Liver (tissue), 8 donors: ENCODE measurements at regions not wholly inside any gene's neighbourhood (a gene's known extent, or its start where the extent isn't known, plus 50 kb on each side); places are given as distances from the start of the nearest gene placed in this dataset.

Experiments used
- DNase-seq: peaks from one replicate; pipeline ENCODE4 v3.0.0-alpha.2; 2017; ENCODE audit warnings: low spot score
- H3K27ac ChIP-seq, 2 donors: one replicate each; pipeline ENCODE4 v1.7.0; 2013; ENCODE audit warnings: inconsistent platforms in 2 of 2, low read length in 2 of 2, control low read depth in 1 of 2, low read depth in 1 of 2, mild to moderate bottlenecking in 1 of 2
- H3K27me3 ChIP-seq, 4 donors: one replicate each; pipeline versions ENCODE4 v1.6.1 to v1.7.0; 2013; ENCODE audit warnings: low read length in 3 of 4, inconsistent platforms in 1 of 4, mild to moderate bottlenecking in 1 of 4, moderate library complexity in 1 of 4; ENCODE audit not compliant: control insufficient read depth in 4 of 4, insufficient read depth in 4 of 4
- H3K36me3 ChIP-seq, 4 donors: one replicate each; pipeline versions ENCODE4 v1.6.1 to v1.7.0; 2013; ENCODE audit warnings: low read length in 3 of 4, mild to moderate bottlenecking in 3 of 4, low read depth in 1 of 4, moderate library complexity in 1 of 4; ENCODE audit not compliant: control insufficient read depth in 4 of 4, insufficient read depth in 3 of 4
- H3K4me1 ChIP-seq, 4 donors: one replicate each; pipeline versions ENCODE4 v1.6.1 to v1.7.0; 2013; ENCODE audit warnings: low read length in 3 of 4, mild to moderate bottlenecking in 3 of 4, moderate library complexity in 1 of 4; ENCODE audit not compliant: control insufficient read depth in 4 of 4, insufficient read depth in 4 of 4
- H3K4me3 ChIP-seq, 3 donors: one replicate each; pipeline versions ENCODE4 v1.6.1 to v1.7.0; 2013; ENCODE audit warnings: low read length in 3 of 3, control low read depth in 1 of 3, low read depth in 1 of 3, mild to moderate bottlenecking in 1 of 3
- H3K9ac ChIP-seq, 2 donors: one replicate each; pipeline ENCODE4 v1.7.0; 2013; ENCODE audit warnings: low read length in 2 of 2, mild to moderate bottlenecking in 2 of 2, moderate library complexity in 2 of 2, control low read depth in 1 of 2, low read depth in 1 of 2
- H3K9me3 ChIP-seq, 4 donors: one replicate each; pipeline versions ENCODE4 v1.6.1 to v1.7.0; 2013; ENCODE audit warnings: low read length in 3 of 4; ENCODE audit not compliant: control insufficient read depth in 4 of 4
- CTCF ChIP-seq: fragments of 150-350 bp; IDR thresholded peaks from 2 replicates; pipeline ENCODE4 v1.5.1; 2017; ENCODE audit warnings: improper control_type of control experiment, low read depth, low read length; ENCODE audit not compliant: missing input control
- EGR1 ChIP-seq, 2 donors: IDR thresholded peaks; 2 replicates each; pipeline ENCODE4 v1.6.1; 2016 to 2018; ENCODE audit warnings: antibody characterized with exemption in 2 of 2, low read depth in 2 of 2
- FOXA1 ChIP-seq: IDR thresholded peaks from 2 replicates; pipeline ENCODE4 v1.6.1; 2016; ENCODE audit warnings: antibody characterized with exemption
- FOXA2 ChIP-seq: IDR thresholded peaks from 2 replicates; pipeline ENCODE4 v1.6.1; 2016; ENCODE audit warnings: antibody characterized with exemption
- GABPA ChIP-seq, 2 donors: IDR thresholded peaks in 1 of 2; conservative IDR thresholded peaks in 1 of 2; 2 replicates each; pipeline ENCODE4 v1.6.1; 2016; ENCODE audit warnings: antibody characterized with exemption in 2 of 2, mild to moderate bottlenecking in 1 of 2, moderate library complexity in 1 of 2
- HNF4A ChIP-seq, 2 donors: conservative IDR thresholded peaks; 2 replicates each; pipeline ENCODE4 v1.6.1; 2016; ENCODE audit warnings: antibody characterized with exemption in 2 of 2, mild to moderate bottlenecking in 2 of 2
- HNF4G ChIP-seq: IDR thresholded peaks from 2 replicates; pipeline ENCODE4 v1.6.1; 2016; ENCODE audit warnings: antibody characterized with exemption
- JUND ChIP-seq, 2 donors: IDR thresholded peaks; 2 replicates each; pipeline ENCODE4 v1.6.1; 2016; ENCODE audit warnings: antibody characterized with exemption in 2 of 2
- MAX ChIP-seq: IDR thresholded peaks from 2 replicates; pipeline ENCODE4 v1.6.1; 2016; ENCODE audit warnings: antibody characterized with exemption
- NR2F2 ChIP-seq: IDR thresholded peaks from 2 replicates; pipeline ENCODE4 v1.6.1; 2016; ENCODE audit warnings: antibody characterized with exemption
- RAD21 ChIP-seq, 2 donors: IDR thresholded peaks; 2 replicates each; pipeline ENCODE4 v1.6.1; 2016; ENCODE audit warnings: antibody characterized with exemption in 2 of 2, mild to moderate bottlenecking in 2 of 2
- REST ChIP-seq: IDR thresholded peaks from 2 replicates; pipeline ENCODE4 v1.6.1; 2016; ENCODE audit warnings: antibody characterized with exemption, mild to moderate bottlenecking
- RXRA ChIP-seq, 2 donors: IDR thresholded peaks; 2 replicates each; pipeline ENCODE4 v1.6.1; 2017 to 2018; ENCODE audit warnings: antibody characterized with exemption in 2 of 2, mild to moderate bottlenecking in 1 of 2
- SP1 ChIP-seq: IDR thresholded peaks from 2 replicates; pipeline ENCODE4 v1.6.1; 2018; ENCODE audit warnings: antibody characterized with exemption, mild to moderate bottlenecking
- TAF1 ChIP-seq: conservative IDR thresholded peaks from 2 replicates; pipeline ENCODE4 v1.6.1; 2016; ENCODE audit warnings: antibody characterized with exemption, mild to moderate bottlenecking
- YY1 ChIP-seq: IDR thresholded peaks from 2 replicates; pipeline ENCODE4 v1.6.1; 2016; ENCODE audit warnings: antibody characterized with exemption, mild to moderate bottlenecking
- ZBTB33 ChIP-seq: IDR thresholded peaks from 2 replicates; pipeline ENCODE4 v1.6.1; 2016; ENCODE audit warnings: antibody characterized with exemption
- WGBS: extraction: QIAGEN DNeasy Blood & Tissue Kit; methylation state at CpG from one replicate; pipeline ENCODE4 v1.1.7; 2013; 5-methylcytosine and 5-hydroxymethylcytosine counted together
- TF ChIP-seq, protein P1 (sequence below): IDR thresholded peaks from 2 replicates; pipeline ENCODE4 v1.6.1; 2016; ENCODE audit warnings: antibody characterized with exemption
- donor health status: healthy.
- donor health status: healthy.
- donor health status: healthy.
- donor health status: healthy.
- donor health status: healthy.

DNA sequence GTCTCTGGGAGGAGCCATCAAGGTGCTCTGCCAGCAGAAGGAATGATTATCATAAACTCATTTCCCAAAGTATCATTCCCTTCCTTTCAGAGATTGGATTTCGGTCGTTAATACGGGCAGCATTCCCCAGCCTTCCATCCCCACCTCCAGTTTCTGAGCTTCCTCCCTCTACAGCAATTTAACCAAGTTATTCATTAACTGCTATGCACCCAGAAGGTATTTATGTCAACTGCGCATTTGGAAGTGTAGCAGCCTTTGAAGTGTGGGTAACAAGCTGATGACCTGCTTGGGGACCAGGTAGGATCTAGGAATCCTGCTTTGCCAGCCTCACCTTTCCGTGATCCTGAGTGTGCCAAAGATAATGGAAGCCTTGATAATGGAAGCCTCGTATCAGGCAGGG is 172.4 kb upstream of the IGSF21 start:
- Histone ChIP-seq H3K4me3 (no peak overlapping the region), H3K27me3 (peaks cover 0 to 4% (median 0%) of the 10 kb centered on the region in 4 donors), H3K9ac (no peak overlapping the region), H3K9me3 (peaks cover 0 to 3% (median under 1%) of the 10 kb centered on the region in 4 donors), H3K27ac (no peak overlapping the region), H3K36me3 (no peaks in the 10 kb centered on the region), H3K4me1 (no peaks in the 10 kb centered on the region)
- no peak for DNase-seq
- TF ChIP-seq, protein P1, sequence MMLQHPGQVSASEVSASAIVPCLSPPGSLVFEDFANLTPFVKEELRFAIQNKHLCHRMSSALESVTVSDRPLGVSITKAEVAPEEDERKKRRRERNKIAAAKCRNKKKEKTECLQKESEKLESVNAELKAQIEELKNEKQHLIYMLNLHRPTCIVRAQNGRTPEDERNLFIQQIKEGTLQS = no peak
- TF ChIP-seq GABPA (IDR thresholded peaks at IDR 0.05 in 1 of 2, conservative IDR thresholded peaks at IDR 0.05 in 1 of 2) (no peak), EGR1 (IDR thresholded peaks at IDR 0.05; ENCODE audit: low read depth in 2 of 2) (no peak), RXRA (IDR thresholded peaks at IDR 0.05) (no peak), REST (no peak), YY1 (no peak), HNF4G (no peak), TAF1 (no peak), NR2F2 (no peak), SP1 (no peak), ZBTB33 (no peak), FOXA1 (no peak), HNF4A (conservative IDR thresholded peaks at IDR 0.05) (no peak)
- 27% methylated on average over 6 of the region's 6 CpGs for WGBS

DNA sequence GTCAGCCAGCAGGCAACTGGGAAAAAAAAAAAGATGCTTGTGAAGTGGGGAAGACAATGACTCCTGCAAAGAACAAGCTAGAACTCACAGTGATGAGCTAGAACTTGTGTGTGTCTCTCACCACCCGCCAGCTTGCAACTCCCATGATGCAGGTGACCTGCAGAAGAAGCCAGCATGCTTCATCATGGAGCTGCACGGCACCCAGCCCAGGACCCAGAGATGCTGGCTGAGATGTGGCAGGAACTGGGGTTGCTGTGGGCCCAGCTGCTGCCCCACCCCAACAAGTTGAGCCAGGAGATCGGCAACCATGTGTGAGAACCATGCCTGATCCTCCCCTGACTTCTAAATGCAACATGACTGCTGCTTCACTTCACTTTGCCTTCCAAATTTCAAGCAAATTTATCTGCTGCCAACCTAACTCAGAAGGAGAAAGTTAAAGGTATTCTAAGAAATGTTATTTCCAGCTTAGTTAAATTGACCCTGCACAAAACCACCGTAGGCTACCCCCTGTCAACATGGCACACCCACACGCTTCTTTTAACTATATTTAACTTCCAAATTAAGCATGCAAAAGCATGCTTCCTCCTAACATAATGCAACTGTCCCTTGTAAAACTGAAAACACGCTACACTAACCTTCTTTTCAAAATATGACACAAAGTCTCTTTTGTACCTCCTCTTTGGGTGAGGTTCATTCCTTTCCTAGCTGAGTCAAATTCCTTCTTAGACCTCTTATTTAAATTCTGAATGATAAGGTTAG is 166.0 kb upstream of the IGSF21 start:
- WGBS = 70% methylated on average over 6 of the region's 6 CpGs

More for the DNA sequence above, 166.0 kb upstream of the IGSF21 start:
- no peaks in the 10 kb centered on the region for H3K36me3 ChIP-seq
- H3K9ac ChIP-seq = no peak overlapping the region
- no peak for DNase-seq
- TF ChIP-seq MAX (no peak), FOXA1 (no peak), ZBTB33 (no peak), GABPA (IDR thresholded peaks at IDR 0.05 in 1 of 2, conservative IDR thresholded peaks at IDR 0.05 in 1 of 2) (no peak), SP1 (no peak), CTCF (no peak), RAD21 (IDR thresholded peaks at IDR 0.05) (no peak), FOXA2 (no peak), HNF4G (no peak), EGR1 (IDR thresholded peaks at IDR 0.05; ENCODE audit: low read depth in 2 of 2) (no peak), JUND (IDR thresholded peaks at IDR 0.05) (no peak), REST (no peak)
- H3K4me1 ChIP-seq = no peaks in the 10 kb centered on the region
- H3K27ac ChIP-seq = no peak overlapping the region
- H3K27me3 ChIP-seq = peaks cover 0 to 7% (median 0%) of the 10 kb centered on the region in 4 donors
- H3K4me3 ChIP-seq = no peak overlapping the region
- no peaks in the 10 kb centered on the region for H3K9me3 ChIP-seq
